H1 (cell line): ENCODE measurements at regions not wholly inside any gene's neighbourhood (a gene's known extent, or its start where the extent isn't known, plus 50 kb on each side); places are given as distances from the start of the nearest gene placed in this dataset.

ENCODE experiments used
- CTCF ChIA-PET: fragments of 300-600 bp; sonication (Branson Sonifier 250); formaldehyde crosslinking; loops from one replicate; lab custom pipeline; 2021; ENCODE audit not compliant: partially characterized antibody; lab: Charles Lee
- POLR2A ChIA-PET: fragments of 300-600 bp; sonication (Branson Sonifier 250); formaldehyde crosslinking; loops from one replicate; lab custom pipeline; 2021; ENCODE audit warnings: inconsistent platforms; ENCODE audit not compliant: partially characterized antibody; lab: Charles Lee
- DNase-seq, 2 experiments: peaks; one replicate each; pipeline versions ENCODE4 v3.0.0 to v3.0.0-alpha.2; 2010 to 2022; ENCODE audit warnings: low spot score in 2 of 2, low read depth in 1 of 2, mixed read lengths in 1 of 2
- FAIRE-seq: peaks from 2 replicates; lab custom pipeline; 2011; peaks lifted over from hg19 to GRCh38; lab: Jason Lieb, UNC
- H2AFZ ChIP-seq: 2 replicates; pipeline ENCODE4 v1.8.1; 2012; ENCODE audit warnings: low read length, inconsistent platforms
- H2AK5ac ChIP-seq: 2 replicates; pipeline ENCODE4 v1.6.1; 2013; ENCODE audit warnings: low read depth, low read length
- H2BK120ac ChIP-seq: replicated peaks from 2 replicates; pipeline ENCODE3; 2013; ENCODE audit warnings: low read depth, low read length, inconsistent platforms
- H2BK12ac ChIP-seq: 2 replicates; pipeline ENCODE4 v1.6.1; 2013; ENCODE audit warnings: low read depth, low read length
- H2BK15ac ChIP-seq: 2 replicates; pipeline ENCODE4 v1.6.1; 2013; ENCODE audit warnings: low read length
- H2BK20ac ChIP-seq: 2 replicates; pipeline ENCODE4 v1.6.1; 2013; ENCODE audit warnings: low read length
- H2BK5ac ChIP-seq: 2 replicates; pipeline ENCODE4 v1.6.1; 2013; ENCODE audit warnings: low read depth, low read length
- H3K14ac ChIP-seq: 2 replicates; pipeline ENCODE4 v1.6.1; 2013; ENCODE audit warnings: inconsistent platforms; ENCODE audit not compliant: insufficient read length
- H3K18ac ChIP-seq: 2 replicates; pipeline ENCODE4 v1.6.1; 2013; ENCODE audit warnings: low read length; ENCODE audit errors: extremely low read depth
- H3K23ac ChIP-seq: 2 replicates; pipeline ENCODE4 v1.6.1; 2013; ENCODE audit warnings: inconsistent platforms; ENCODE audit not compliant: insufficient read length
- H3K23me2 ChIP-seq: 2 replicates; pipeline ENCODE4 v1.6.1; 2013; ENCODE audit warnings: low read depth, low read length
- H3K27ac ChIP-seq: 2 replicates; pipeline ENCODE4 v1.6.1; 2011; ENCODE audit warnings: low read depth, low read length, inconsistent platforms
- H3K27me3 ChIP-seq, 4 experiments: replicated peaks in 1 of 4; 1 replicate in 1 of 4; 2 replicates in 3 of 4; pipeline versions ENCODE4 v1.6.1 to v1.8.1; 2011 to 2013; ENCODE audit warnings: low read length in 3 of 4, mild to moderate bottlenecking in 3 of 4, inconsistent platforms in 2 of 4, mixed read lengths in 2 of 4, moderate library complexity in 1 of 4; ENCODE audit not compliant: control insufficient read depth in 3 of 4, insufficient read depth in 3 of 4; ENCODE audit errors: extremely low read depth in 1 of 4
- H3K36me3 ChIP-seq, 4 experiments: 2 replicates each; pipeline versions ENCODE4 v1.6.1 to v1.8.1; 2011 to 2013; ENCODE audit warnings: mild to moderate bottlenecking in 4 of 4, low read length in 3 of 4, moderate library complexity in 2 of 4, control low read depth in 1 of 4, inconsistent platforms in 1 of 4; ENCODE audit not compliant: insufficient read depth in 4 of 4, control insufficient read depth in 2 of 4
- H3K4ac ChIP-seq: replicated peaks from 2 replicates; pipeline ENCODE3; 2013; ENCODE audit warnings: low read length, low read depth, mixed read lengths, inconsistent platforms; ENCODE audit not compliant: insufficient read length
- H3K4me1 ChIP-seq, 4 experiments: replicated peaks in 1 of 4; 1 replicate in 1 of 4; 2 replicates in 3 of 4; pipeline versions ENCODE4 v1.6.1 to v1.8.1; 2011 to 2013; ENCODE audit warnings: low read length in 3 of 4, inconsistent platforms in 2 of 4, mixed read lengths in 1 of 4; ENCODE audit not compliant: insufficient read depth in 4 of 4, control insufficient read depth in 3 of 4
- H3K4me2 ChIP-seq, 2 experiments: 2 replicates each; pipeline versions ENCODE4 v1.6.1 to v1.8.1; 2011 to 2013; ENCODE audit warnings: low read depth in 2 of 2, low read length in 2 of 2, control low read depth in 1 of 2, inconsistent platforms in 1 of 2, mild to moderate bottlenecking in 1 of 2; ENCODE audit not compliant: insufficient read depth in 1 of 2
- H3K4me3 ChIP-seq, 4 experiments: fragments of 200-600, 300-600 bp in 1 of 4; sonication (generic), shearing (Covaris generic), sonication (Bioruptor Twin) in 1 of 4; 2 replicates each; pipeline versions ENCODE4 v1.5.1 to v1.8.1; 2011 to 2016; ENCODE audit warnings: low read length in 4 of 4, low read depth in 3 of 4, control low read depth in 2 of 4, inconsistent platforms in 2 of 4, mild to moderate bottlenecking in 2 of 4, mixed read lengths in 1 of 4, moderate library complexity in 1 of 4; ENCODE audit not compliant: insufficient read depth in 2 of 4; ENCODE audit errors: extremely low read depth in 1 of 4
- H3K56ac ChIP-seq: replicated peaks from 2 replicates; pipeline ENCODE3; 2013; ENCODE audit warnings: low read depth, mild to moderate bottlenecking, mixed read lengths, low read length, inconsistent platforms; ENCODE audit not compliant: insufficient read length
- H3K79me1 ChIP-seq: 2 replicates; pipeline ENCODE4 v1.6.1; 2013; ENCODE audit warnings: low read depth, low read length, control low read depth
- H3K79me2 ChIP-seq, 2 experiments: 2 replicates each; pipeline versions ENCODE4 v1.6.1 to v1.8.1; 2012 to 2013; ENCODE audit warnings: low read length in 2 of 2, mild to moderate bottlenecking in 2 of 2, inconsistent platforms in 1 of 2; ENCODE audit not compliant: insufficient read depth in 2 of 2, control insufficient read depth in 1 of 2
- H3K9ac ChIP-seq, 4 experiments: replicated peaks in 1 of 4; 1 replicate in 1 of 4; 2 replicates in 3 of 4; pipeline versions ENCODE4 v1.6.1 to v1.8.1; 2011 to 2013; ENCODE audit warnings: low read depth in 3 of 4, low read length in 3 of 4, control low read depth in 2 of 4, mild to moderate bottlenecking in 2 of 4, moderate library complexity in 2 of 4, inconsistent platforms in 1 of 4; ENCODE audit errors: extremely low read depth in 1 of 4
- H3K9me3 ChIP-seq, 2 experiments: 2 replicates each; pipeline versions ENCODE4 v1.6.1 to v1.8.1; 2012 to 2013; ENCODE audit warnings: mild to moderate bottlenecking in 2 of 2, moderate library complexity in 2 of 2, control low read depth in 1 of 2, inconsistent platforms in 1 of 2, low read depth in 1 of 2, low read length in 1 of 2, mixed read lengths in 1 of 2; ENCODE audit not compliant: insufficient read depth in 2 of 2
- H4K20me1 ChIP-seq, 2 experiments: replicated peaks in 1 of 2; 2 replicates each; pipeline versions ENCODE3 to v1.8.1; 2011 to 2013; ENCODE audit warnings: inconsistent platforms in 2 of 2, low read length in 2 of 2, mild to moderate bottlenecking in 1 of 2; ENCODE audit not compliant: insufficient read depth in 2 of 2, control insufficient read depth in 1 of 2
- H4K5ac ChIP-seq: 2 replicates; pipeline ENCODE4 v1.6.1; 2013; ENCODE audit warnings: low read length, low read depth, mixed read lengths, inconsistent platforms; ENCODE audit not compliant: insufficient read length
- H4K8ac ChIP-seq: 2 replicates; pipeline ENCODE4 v1.8.0; 2013; ENCODE audit warnings: mild to moderate bottlenecking, moderate library complexity, low read length, inconsistent platforms; ENCODE audit not compliant: insufficient read depth; ENCODE audit errors: extremely low read depth
- H4K91ac ChIP-seq: replicated peaks from 2 replicates; pipeline ENCODE3; 2013; ENCODE audit warnings: low read length, mixed read lengths, inconsistent platforms; ENCODE audit not compliant: insufficient read length
- RFX5 ChIP-seq: IDR thresholded peaks from 2 replicates; pipeline ENCODE4 v1.6.1; 2011; ENCODE audit warnings: low read depth, low read length, improper control_type of control experiment, borderline replicate concordance
- YY1 ChIP-seq: IDR thresholded peaks from 2 replicates; pipeline ENCODE4 v1.6.1; 2011; ENCODE audit warnings: low read depth, mild to moderate bottlenecking, low read length
- WGBS, 2 experiments: shearing (Covaris generic) in 1 of 2; methylation state at CpG; one replicate each; pipeline versions ENCODE4 v1.1.6 to v1.1.7; 2013 to 2015; ENCODE audit warnings: low lambda C conversion rate in 2 of 2, mixed read lengths in 2 of 2, inconsistent platforms in 1 of 2, low coverage in 1 of 2, missing lambda C conversion rate in 1 of 2; ENCODE audit not compliant: insufficient replicate concordance in 2 of 2, insufficient coverage in 1 of 2, insufficient read length in 1 of 2; ENCODE audit errors: extremely low coverage in 1 of 2, missing lambda C conversion rate in 1 of 2; 5-methylcytosine and 5-hydroxymethylcytosine counted together

GRCh38 chr18:73948497-73948896 lies 199.1 kb downstream of the FBXO15 start:
- Histone ChIP-seq H4K20me1 (no peaks in the 10 kb centered on the region), H3K27ac (no peak overlapping the region), H3K18ac (no peak overlapping the region), H2BK12ac (no peak overlapping the region), H2BK20ac (no peak overlapping the region), H3K9ac (no peak overlapping the region), H3K36me3 (no peaks in the 10 kb centered on the region), H2BK15ac (no peak overlapping the region), H2BK120ac (no peak overlapping the region), H2AFZ (no peak overlapping the region; the same call in 1 of the 2 replicates), H3K4me1 (peaks cover 0 to 2% (median under 1%) of the 10 kb centered on the region in 4 experiments; a peak in 1 of 7 replicates)
- WGBS, 2 experiments = 95% methylated on average over 3 of the region's 3 CpGs; no CpG with 5 or more reads in 1 of the 2 experiments
- CTCF ChIA-PET = interaction anchor here (0.8 to 1.6 kb wide), 2 partner anchors 32 to 105 kb away, joined by 3 read pairs; no protein-coding TSS in a partner anchor
- no peak for TF ChIP-seq RFX5
- peak; percentile 52; the same call in 1 of the 2 replicates for TF ChIP-seq YY1
- TF ChIP-seq, all 59 proteins: peak for 1
- DNase-seq (no peak), FAIRE-seq (no peak)
- POLR2A ChIA-PET = no interaction called here
- H3K4me2 ChIP-seq = no peak overlapping the region
- no peak overlapping the region for H2AK5ac ChIP-seq
- no peak overlapping the region for H3K56ac ChIP-seq
- no peak overlapping the region for H4K91ac ChIP-seq
- no peaks in the 10 kb centered on the region for H3K23me2 ChIP-seq
- H2BK5ac ChIP-seq = no peak overlapping the region
- no peak overlapping the region for H4K5ac ChIP-seq
- H3K79me2 ChIP-seq = no peaks in the 10 kb centered on the region
- H4K8ac ChIP-seq = no peak overlapping the region
- H3K23ac ChIP-seq = no peak overlapping the region
- no peak overlapping the region for H3K4ac ChIP-seq
- H3K4me3 ChIP-seq = no peak overlapping the region
- no peaks in the 10 kb centered on the region for H3K79me1 ChIP-seq
- H3K14ac ChIP-seq = no peak overlapping the region
- peaks cover 0 to 3% of the 10 kb centered on the region in 2 experiments; a peak in 1 of 4 replicates for H3K9me3 ChIP-seq
- H3K27me3 ChIP-seq = no peaks in the 10 kb centered on the region
